WERI-Rb-1 (cell line): ENCODE measurements at regions not wholly inside any gene's neighbourhood (a gene's known extent, or its start where the extent isn't known, plus 50 kb on each side); places are given as distances from the start of the nearest gene placed in this dataset.

Experiments used
- DNase-seq: peaks from one replicate; pipeline ENCODE4 v3.0.0-alpha.2; 2020
- H3K27ac ChIP-seq: fragments of 250-450 bp; sonication (Bioruptor Pico); 2 replicates; pipeline ENCODE4 v1.5.1; 2020; ENCODE audit warnings: mild to moderate bottlenecking, moderate library complexity
- H3K27me3 ChIP-seq: fragments of 250-450 bp; sonication (Bioruptor Pico); 2 replicates; pipeline ENCODE4 v1.5.1; 2021; ENCODE audit warnings: mild to moderate bottlenecking, low read depth, moderate library complexity; ENCODE audit not compliant: insufficient read depth, severe bottlenecking
- H3K36me3 ChIP-seq: fragments of 250-450 bp; sonication (Bioruptor Pico); 2 replicates; pipeline ENCODE4 v1.5.1; 2020; ENCODE audit warnings: mild to moderate bottlenecking, moderate library complexity
- H3K4me3 ChIP-seq: 2 replicates; pipeline ENCODE4 v1.5.1; 2011; ENCODE audit warnings: low read depth, mild to moderate bottlenecking, control low read depth, low read length
- H3K9me3 ChIP-seq: fragments of 250-450 bp; sonication (Bioruptor Pico); 2 replicates; pipeline ENCODE4 v1.5.1; 2021; ENCODE audit warnings: mild to moderate bottlenecking, moderate library complexity; ENCODE audit not compliant: severe bottlenecking
- TF ChIP-seq, protein P1 (sequence below): IDR thresholded peaks from 2 replicates; pipeline ENCODE4 v1.5.1; 2011; ENCODE audit warnings: low read depth, mild to moderate bottlenecking, control low read depth, inconsistent platforms, low read length

DNA sequence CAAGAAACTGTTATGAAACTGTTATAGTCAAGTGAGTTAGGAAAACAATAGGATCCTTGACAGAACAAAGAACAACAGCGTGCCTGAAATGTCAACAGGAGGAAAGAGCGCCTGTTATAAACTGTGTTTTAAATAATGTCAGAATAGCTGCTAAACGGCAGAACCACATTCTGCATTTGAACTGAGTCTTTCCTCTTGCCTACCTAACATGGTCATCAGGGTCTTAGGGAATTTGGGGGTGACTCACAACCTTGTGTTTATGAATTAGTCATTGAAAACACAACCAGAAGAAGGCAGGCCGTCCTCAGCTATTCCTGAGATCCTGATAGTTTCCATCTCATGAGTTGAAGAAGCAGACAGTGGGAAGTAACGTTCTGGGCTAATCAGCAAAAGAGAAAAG lies 222.0 kb upstream of the FN1 start:
- Histone ChIP-seq H3K27ac (no peak overlapping the region), H3K4me3 (no peak overlapping the region), H3K9me3 (no peaks in the 10 kb centered on the region), H3K27me3 (no peaks in the 10 kb centered on the region), H3K36me3 (no peaks in the 10 kb centered on the region)
- TF ChIP-seq, protein P1, sequence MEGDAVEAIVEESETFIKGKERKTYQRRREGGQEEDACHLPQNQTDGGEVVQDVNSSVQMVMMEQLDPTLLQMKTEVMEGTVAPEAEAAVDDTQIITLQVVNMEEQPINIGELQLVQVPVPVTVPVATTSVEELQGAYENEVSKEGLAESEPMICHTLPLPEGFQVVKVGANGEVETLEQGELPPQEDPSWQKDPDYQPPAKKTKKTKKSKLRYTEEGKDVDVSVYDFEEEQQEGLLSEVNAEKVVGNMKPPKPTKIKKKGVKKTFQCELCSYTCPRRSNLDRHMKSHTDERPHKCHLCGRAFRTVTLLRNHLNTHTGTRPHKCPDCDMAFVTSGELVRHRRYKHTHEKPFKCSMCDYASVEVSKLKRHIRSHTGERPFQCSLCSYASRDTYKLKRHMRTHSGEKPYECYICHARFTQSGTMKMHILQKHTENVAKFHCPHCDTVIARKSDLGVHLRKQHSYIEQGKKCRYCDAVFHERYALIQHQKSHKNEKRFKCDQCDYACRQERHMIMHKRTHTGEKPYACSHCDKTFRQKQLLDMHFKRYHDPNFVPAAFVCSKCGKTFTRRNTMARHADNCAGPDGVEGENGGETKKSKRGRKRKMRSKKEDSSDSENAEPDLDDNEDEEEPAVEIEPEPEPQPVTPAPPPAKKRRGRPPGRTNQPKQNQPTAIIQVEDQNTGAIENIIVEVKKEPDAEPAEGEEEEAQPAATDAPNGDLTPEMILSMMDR: no peak
- DNase-seq: no peak

- no peak overlapping the region for H3K27ac ChIP-seq
- no peaks in the 10 kb centered on the region for H3K9me3 ChIP-seq
- no peak for DNase-seq
- no peak overlapping the region for H3K4me3 ChIP-seq
- TF ChIP-seq, protein P1: no peak
- no peaks in the 10 kb centered on the region for H3K27me3 ChIP-seq
- H3K36me3 ChIP-seq: no peaks in the 10 kb centered on the region
These were observed 218.4 kb upstream of the FN1 start for GRCh38 chr2:215654148-215654819.

- Histone ChIP-seq H3K9me3 (no peaks in the 10 kb centered on the region), H3K27me3 (no peaks in the 10 kb centered on the region), H3K36me3 (no peaks in the 10 kb centered on the region), H3K27ac (no peak overlapping the region), H3K4me3 (no peak overlapping the region)
- TF ChIP-seq, protein P1: no peak
- no peak for DNase-seq
These were observed 217.6 kb upstream of the FN1 start for GRCh38 chr2:215653344-215654030.

GRCh38 chr2:215652388-215652787 lies 216.5 kb upstream of the FN1 start:
- no peaks in the 10 kb centered on the region for H3K9me3 ChIP-seq
- H3K36me3 ChIP-seq: no peaks in the 10 kb centered on the region
- H3K27me3 ChIP-seq: no peaks in the 10 kb centered on the region
- no peak overlapping the region for H3K27ac ChIP-seq
- no peak overlapping the region for H3K4me3 ChIP-seq
- TF ChIP-seq, protein P1: no peak
- no peak for DNase-seq

- no peak overlapping the region for H3K27ac ChIP-seq
- H3K27me3 ChIP-seq: no peaks in the 10 kb centered on the region
- TF ChIP-seq, protein P1: no peak
- H3K36me3 ChIP-seq: no peaks in the 10 kb centered on the region
- no peak overlapping the region for H3K4me3 ChIP-seq
- H3K9me3 ChIP-seq: no peaks in the 10 kb centered on the region
- DNase-seq: no peak
These were observed 215.5 kb upstream of the FN1 start for GRCh38 chr2:215651412-215651811.
